HG03280 (cell line): ENCODE measurements at regions not wholly inside any gene's neighbourhood (a gene's known extent, or its start where the extent isn't known, plus 50 kb on each side); places are given as distances from the start of the nearest gene placed in this dataset.

Experiments used
- ATAC-seq: cut with Tn5 transposase; IDR thresholded peaks from one replicate; pipeline ENCODE4 v1.9.1; 2021; ENCODE audit warnings: mild to moderate bottlenecking, moderate library complexity; ENCODE audit not compliant: unreplicated experiment

DNA sequence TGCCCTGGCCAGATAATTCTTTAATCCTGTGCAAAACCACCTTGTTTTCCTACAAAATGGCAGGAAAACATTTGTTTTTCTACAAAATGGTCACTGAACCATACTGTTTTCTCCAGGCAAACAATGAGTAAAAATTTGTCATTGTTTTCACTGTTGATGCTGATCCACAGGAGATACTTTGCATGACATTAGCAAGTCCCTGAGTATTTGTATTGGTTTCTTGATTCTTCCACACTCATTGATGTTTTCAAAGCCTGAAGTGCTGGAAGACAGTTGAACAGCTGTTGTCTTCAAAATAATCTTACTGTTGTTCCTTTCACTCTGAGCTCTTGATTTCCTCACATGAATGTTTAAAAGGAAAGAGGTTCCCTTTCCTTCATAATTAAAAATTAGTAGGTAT is 123.1 kb upstream of the HTR2A start:
- no peak for ATAC-seq

DNA sequence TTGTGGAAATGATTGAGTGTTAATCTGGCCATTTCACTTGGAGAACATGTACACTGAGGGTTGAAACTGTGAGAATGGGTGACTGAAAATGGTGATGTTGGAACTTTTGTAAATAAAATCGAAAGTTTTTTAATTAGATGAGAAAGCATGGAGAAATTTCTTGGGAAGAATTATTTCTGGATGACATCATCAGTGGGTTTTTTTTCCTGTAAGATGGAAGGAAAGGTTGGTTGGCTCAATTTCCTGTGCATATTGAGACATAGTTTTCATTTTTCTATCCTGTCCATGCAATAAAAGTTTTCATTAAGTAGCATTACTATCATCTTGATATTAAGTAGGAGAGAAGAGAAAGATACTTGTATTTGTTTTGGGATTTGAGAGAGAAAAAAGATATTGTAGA is 120.6 kb upstream of the HTR2A start:
- no peak for ATAC-seq

DNA sequence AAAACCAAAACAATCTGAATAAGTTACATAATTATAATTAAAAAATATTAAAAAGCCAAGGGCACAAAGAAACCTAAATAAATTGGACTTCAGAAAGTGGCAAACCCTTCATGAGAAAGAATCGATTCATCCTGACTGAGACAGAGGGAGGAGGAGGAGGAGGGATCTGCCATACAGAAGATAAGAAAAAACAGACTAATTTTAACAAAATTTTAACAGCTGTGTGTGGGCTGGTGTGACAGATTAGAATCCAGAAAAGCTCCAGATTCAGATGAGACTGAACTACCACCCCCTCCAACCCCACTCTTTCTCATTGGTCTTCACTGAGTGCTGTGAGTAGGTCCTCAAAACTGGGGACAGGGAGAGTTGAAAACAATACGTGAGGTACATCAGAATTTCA is 111.5 kb upstream of the HTR2A start:
- ATAC-seq = no peak

DNA sequence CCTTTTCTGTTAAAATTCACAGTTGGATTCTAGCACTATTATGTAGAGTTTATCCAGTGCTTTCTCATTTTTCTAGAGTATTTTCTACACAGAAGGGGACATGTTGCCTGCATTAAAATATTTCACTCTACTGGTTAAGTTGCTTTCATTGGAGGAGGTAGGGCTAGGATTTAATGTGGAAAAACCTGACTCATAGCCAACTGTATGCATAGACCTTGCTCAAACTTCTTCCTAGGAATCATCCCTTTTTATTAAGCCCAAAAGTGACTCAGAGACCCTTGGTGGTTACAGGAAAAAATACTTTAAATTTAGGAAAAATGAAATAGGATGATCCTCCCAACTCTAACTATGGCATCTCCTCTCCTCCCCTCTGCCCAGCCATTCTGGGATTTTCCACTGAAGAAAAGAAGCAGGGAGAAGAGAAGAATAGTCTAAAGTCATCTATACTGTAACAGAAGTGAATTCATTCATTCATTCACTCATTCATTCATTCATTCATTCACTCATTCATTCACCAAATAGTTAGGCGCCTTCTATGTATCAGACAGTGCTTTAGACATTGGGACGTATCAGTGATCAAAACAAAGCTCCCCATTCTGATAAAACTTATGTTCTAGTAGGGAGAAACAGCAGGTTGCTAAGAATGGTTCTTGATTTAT is 109.0 kb upstream of the HTR2A start:
- ATAC-seq = no peak

DNA sequence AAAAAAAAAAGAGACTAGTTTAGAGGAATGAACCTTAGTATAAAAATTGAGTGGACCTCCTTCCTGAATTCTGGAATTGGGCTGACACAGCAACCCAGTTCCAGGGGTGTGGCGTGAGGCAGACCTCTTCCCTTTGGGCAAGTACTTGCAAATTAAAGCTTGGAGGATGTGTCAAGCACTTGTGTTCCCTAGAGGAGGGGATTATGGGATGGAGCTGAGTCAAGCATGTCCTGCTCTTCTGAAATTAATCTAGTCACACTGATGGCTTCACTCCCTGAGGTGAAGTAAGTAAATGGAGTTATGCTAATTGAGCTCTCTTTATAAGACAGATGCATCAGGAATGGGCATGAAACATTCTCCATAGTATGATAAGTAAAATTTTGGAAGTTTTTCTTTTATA is 107.7 kb upstream of the HTR2A start:
- ATAC-seq = no peak

DNA sequence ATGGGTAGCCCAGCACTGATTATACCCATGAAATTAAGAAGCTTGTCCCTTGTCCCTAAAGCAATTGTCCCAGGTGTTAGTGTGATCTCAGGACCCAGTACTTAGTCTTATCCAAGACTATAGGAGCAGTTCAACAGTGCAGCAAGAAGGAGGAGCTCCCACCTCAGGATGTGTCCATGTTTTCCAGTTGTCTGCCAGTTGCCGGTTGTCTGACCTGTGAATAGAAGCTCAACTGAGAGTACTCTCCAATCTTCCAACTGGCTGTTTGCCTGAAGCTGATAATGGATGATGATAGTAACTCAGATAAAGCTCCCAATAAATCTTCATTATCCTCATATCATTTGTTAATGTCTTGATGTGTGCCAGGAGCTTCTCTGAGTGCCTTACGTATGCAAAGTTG is 107.2 kb upstream of the HTR2A start:
- no peak for ATAC-seq

DNA sequence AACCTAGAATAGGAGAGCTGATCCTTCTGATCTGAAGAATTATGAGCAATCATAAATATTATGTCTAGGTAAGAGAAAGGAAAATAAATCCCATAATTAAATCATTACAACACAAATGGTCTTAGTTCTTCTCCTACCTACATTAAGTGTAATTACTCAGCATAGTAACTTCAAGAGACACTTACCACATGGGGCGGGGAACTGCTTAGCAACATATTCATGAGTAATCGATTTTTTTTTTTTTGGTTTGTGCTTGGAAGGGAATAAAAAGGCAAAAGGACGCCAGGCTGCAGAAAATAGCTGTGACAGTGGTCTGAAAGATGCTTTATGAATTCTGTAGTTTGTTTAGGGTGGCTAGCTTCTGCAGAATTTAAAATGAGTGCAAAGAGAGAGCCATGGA is 103.3 kb upstream of the HTR2A start:
- no peak for ATAC-seq

DNA sequence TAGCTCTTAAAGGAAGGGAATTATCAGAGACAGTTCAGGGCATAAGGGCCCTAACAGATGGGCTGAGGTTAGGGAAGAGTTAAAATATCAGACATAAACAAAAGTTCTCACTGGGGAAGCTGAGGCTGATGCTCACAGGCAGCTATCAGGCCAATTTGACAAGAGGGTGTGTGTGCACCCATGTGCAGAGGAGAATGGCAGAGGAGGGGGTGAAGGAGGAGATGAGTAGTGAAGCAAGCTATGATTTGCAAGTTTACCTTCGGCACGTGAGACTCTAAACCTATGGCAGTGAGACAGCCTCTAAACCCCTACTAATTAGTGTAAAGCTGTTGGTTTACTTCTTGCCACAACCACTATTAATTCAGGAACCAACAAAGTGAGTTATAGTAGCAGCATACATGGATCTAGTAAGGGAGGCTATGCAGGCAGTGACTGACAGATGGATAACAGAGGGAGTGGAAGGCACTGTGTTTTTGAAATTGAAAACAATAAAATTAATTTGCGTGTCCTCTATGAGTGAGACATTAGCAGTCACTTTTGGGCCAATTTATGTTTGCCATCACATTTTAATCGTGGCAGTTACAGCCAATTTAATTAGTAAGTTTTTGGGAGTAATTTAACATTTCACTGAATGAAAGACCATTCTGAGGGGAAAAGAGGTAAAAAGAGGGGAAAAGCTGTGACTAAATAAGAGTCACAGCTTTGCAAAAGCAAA is 99.6 kb upstream of the HTR2A start:
- ATAC-seq = peak; percentile 18

DNA sequence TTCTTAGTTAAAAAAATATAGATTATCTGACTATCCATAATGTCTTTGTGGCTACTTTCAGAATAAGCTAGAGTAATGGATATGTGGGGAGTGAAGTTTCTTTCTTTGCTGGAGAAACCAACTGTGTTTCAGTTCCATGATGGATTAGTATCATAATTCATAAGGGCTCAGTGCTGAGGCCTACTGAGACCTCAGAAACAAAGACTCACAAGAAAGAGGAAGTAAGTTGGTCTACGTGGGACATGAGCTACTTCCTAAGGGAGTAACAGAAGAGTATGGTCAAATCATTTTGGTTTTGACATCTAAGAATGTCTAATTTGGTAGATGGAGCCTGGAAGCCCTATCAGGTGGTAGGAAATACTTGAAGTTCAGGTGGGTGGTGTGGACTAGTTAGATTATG is 99.0 kb upstream of the HTR2A start:
- ATAC-seq = peak; percentile 77

DNA sequence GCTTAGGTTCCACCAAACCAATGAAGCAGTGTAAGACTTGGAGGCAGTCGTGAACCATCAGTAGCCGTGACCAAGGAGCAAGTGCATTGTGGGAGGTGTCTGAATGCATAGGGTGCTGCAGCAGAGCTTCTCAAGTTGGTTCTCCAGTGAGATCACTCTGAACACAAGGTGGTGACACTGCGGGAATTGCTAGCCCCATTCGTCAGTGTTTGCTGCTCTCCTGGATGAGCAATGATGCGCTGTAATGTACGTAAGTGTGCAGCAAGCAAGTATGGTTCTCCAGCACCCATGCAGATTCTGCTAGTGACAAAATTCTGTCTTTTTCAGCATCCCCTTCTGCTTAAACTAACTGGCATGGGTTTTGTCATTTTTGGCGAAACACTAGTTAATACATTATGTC is 97.6 kb upstream of the HTR2A start:
- ATAC-seq = no peak

DNA sequence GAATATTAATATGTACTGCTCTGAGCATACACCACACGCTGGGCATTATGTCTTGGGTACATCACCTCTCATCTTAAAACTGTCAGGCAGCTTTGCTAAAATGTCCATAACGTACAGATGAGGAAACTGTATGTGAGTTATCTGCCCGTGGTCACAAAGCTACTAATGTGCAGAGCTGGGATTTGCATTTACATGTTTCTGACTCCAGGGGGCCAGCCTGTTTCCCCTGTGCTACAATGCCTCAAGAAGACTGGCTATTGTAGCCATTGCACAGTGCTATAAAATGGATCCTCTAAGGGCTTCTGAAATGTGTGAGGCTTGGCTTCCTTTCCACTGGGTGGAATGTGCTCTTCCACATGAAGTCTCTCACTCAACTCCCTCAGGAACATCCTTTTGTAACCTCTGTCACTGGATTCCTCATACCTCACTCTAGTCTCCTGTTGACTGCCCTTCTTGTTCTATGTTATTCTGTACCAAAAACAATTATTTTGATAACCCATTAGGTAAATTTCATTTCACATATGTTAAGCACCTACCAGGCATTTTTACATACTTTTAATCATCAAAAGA is 95.6 kb upstream of the HTR2A start:
- peak; percentile 69 for ATAC-seq

DNA sequence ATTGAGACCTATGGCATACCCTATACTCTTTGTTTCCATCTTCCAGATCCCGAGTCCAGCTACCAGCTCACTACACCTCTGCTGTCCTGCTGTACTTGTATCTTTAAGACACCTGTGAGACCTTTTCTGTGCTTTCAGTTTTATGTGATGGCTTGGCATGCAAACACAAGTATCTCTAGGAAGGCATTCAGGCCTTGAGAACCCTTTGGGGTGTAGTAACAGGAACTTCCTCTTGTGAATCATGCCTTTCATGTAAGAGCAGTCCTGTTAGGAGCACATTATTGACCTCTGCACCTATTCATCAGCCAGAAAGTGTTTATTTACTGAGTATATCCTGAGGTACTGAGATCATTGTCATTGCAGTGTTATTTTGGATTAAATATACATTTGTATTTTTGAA is 87.0 kb upstream of the HTR2A start:
- ATAC-seq = peak; percentile 84

DNA sequence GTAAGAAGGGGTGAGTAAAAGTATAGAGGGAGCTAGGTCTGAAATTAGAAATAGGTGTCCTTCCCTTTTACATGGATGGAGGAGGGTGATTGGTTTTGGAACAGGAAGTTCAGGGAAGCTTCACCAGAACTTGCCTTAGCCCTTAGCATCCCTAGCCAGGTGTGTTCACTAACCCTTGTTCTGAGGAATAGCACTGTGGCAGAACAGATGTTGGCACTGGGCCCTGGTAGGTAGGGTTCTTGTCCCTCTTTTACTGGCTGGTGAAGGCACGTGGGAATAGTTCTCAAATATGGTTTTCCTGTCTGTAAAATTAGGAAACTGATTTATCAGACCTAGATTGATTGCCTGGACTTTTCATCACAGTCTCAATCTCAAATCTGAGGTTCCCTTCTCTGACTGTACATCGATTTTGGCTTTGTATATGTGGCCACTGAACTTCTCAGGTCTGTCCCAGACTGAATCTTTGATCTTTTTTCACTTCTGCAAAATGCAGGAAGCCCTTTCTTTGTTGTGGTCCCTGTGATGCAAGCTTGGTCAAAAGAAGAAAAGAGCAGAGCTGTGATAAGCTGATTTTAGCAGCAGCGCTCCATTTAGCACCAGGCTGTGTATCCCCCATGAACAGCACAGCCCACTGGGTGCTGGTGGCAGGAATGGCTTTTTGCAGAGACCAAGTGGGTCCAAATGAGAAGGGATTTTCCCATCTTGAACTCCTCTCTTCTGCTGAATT is 86.2 kb upstream of the HTR2A start:
- peak; percentile 90 for ATAC-seq

DNA sequence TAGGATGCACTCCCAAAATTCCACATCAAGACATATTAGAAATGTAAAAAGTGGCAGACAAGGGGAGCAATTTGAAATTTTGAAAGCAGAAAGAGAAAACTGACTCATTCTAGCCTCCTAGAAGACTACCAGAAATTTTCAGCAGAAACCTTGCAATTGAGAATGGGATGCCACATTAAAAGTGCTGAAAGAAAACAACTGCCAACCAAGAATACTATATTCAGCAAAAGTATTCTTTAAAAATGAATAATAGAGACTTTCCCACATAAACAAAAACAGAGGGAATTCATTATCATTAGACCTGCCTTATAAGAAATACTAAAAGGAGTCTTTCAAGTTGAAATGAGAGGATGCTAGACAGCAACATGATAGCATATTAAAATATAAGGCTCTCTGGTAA is 78.3 kb upstream of the HTR2A start:
- ATAC-seq = no peak

DNA sequence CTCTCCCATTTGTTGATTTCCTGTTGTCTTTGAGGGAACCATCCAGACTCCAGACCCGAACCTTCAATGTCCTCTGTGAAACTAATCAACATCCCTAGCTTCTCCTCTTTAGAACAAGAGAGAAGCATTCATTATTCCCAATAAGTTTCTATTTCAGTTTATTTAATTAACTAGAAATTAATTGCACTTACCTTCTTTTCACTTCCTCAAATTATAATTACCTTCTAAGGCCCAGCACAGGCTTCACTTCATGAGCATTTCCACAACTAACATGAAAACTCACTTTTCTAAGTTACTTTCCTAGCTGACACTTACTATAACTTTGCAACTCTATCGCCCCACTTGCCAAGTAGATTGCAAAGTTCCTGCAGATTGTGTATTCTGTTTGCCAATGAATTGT is 71.6 kb upstream of the HTR2A start:
- ATAC-seq = no peak

DNA sequence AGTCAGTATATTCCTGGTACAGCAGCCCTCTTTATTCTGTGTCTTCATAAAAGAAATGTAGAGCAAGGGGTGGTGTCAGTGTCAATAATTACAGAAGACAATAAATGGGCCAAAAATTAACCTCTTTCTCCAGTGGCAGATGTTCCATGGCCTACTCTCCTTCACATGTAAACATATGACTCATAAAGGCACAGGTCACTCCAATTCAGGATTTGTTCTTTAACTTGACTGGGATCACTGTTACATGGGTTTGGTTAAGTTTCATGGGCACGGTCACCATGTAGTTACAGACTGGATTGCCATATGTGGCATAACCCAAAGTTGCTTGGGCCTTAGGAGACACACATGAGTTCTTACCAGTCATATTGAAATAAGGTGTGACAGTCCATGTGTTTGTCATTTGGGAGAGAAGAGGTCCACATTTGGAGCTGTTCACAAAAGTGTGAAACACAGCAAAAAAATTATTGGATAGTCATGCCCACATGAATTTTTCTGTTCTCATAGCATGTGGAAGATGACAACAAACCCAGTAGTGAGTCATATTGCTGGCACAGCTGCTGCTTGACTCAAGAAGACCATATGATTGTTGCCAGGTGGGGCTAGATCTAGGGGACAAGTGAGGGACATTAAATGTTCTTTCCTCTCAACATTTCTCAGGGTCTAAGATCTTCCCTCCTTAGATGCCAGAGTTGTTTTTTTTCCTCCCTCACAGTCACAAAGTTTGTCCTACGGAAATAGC is 68.1 kb upstream of the HTR2A start:
- ATAC-seq = no peak

DNA sequence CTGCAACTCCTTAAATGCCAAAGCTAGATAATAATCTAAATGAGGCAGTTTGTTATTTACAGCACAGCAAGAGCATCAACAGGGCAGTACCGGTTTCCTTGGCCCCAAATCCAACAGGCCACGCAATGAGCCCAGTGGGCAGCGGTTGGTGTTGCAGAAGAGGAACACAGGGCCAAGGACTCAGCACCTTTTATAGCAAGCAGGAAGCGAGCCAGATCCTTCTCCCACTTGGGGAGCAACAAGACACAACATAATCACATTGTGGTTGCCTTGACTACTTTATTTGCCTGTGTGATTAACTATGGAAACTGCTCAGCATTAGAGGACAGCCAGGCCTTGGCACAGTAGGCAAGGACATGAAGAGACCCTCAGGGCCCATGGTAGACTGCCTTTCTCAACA is 67.1 kb upstream of the HTR2A start:
- ATAC-seq = no peak

DNA sequence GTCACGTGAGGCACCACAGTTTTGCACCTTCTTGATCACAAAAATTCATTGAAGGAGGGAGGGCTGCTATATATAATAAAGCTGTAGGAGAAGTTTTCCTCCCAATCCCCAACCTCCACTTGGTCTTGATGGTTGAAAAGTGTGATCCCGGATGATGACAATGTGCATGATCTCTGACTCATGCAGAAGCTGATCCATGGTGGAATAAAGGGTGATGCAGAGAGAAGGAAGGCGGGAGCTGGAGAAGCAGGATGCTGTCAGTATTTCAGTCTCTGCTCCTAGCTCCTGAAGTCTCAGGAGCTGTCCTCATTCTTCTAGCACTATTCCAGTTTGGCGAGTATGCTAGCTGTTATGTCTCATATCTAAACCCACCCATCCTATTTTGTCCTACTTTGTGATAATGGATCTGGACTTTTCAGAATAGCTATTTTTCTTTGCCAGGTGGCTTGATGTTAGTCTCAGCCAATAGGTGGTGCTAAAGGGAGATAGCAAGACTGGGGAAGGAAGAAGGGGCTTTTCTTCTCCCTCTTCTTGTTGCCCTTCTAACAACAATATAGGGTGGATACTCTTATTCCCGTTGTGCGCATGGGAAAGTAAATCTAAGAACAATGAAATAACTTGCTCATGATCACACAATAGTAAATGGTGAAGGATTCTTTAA is 65.6 kb upstream of the HTR2A start:
- ATAC-seq = no peak

DNA sequence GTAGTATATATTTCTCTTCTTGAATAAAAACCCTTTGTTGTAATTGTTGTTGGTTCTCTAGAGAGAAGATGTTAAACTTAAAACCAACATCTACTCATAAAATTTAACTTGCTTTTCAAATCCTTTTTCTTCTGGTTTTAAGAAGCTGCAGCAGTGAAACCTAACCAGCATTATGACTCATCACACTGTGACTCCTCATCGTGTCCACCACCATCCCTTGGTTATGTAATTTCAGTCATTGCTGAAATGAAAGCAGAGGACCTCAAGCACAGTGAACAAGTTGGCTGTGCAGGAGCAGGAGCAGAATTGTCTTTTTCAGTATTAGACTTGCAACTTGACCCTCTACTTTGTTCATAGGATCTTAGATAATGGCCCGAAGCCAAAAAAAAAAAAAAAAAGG is 64.9 kb upstream of the HTR2A start:
- peak; percentile 99 for ATAC-seq

DNA sequence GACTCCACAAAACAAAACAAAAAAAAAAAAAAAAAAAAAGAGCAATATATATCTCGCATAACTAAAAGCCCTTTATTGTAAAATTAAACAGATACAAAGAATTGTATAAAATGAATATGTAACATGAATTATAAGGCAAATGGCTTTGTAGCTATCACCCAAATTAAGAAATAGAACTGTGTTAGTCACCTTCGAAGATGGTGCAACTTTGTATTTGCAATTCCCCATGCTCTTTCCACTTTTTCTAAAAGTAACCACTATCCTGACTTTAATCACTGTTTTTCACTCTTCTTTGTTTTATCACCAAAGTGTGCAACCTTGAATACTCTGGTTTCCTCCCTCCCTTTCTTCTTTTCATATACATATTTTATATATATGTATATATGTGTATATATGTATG is 57.1 kb upstream of the HTR2A start:
- no peak for ATAC-seq

DNA sequence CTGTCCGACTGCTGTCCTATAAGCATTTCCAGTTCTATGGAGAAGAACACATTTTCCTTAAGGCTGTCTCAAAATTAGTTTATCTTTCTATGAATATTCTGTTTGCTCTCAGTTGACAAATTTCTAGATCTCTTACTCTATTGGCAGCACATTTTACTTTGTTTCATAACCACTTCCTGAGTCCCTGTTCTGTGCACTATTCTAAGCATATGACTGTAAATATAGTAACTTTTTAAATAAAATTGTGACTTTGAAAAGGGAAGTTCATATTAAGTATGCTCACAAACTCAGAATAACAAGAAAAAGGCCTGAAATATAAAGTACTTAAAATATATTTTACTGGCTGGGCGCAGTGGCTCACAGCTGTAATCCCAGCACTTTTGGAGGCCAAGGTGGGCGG is 56.5 kb upstream of the HTR2A start:
- ATAC-seq = no peak
